Naive thymus-derived CD4-positive, alpha-beta T cell (primary cell): ENCODE measurements at regions not wholly inside any gene's neighbourhood (a gene's known extent, or its start where the extent isn't known, plus 50 kb on each side); places are given as distances from the start of the nearest gene placed in this dataset.

Source experiments
- ATAC-seq: fragments of 150-1000 bp; cut with Tn5 transposase; 2 replicates; pipeline ENCODE4 v1.10.0; 2021; ENCODE audit warnings: mild to moderate bottlenecking, moderate library complexity
- CTCF ChIA-PET: fragments of 350-600 bp; sonication (Branson Sonifier 250); formaldehyde crosslinking; loops from one replicate; lab custom pipeline; 2021; ENCODE audit warnings: antibody characterized with exemption; lab: Charles Lee
- POLR2A ChIA-PET: fragments of 350-600 bp; sonication (Branson Sonifier 250); formaldehyde crosslinking; loops from one replicate; lab custom pipeline; 2021; ENCODE audit warnings: antibody characterized with exemption, inconsistent platforms; lab: Charles Lee
- DNase-seq, 9 donors: peaks; one replicate each; pipeline versions ENCODE4 v3.0.0 to v3.0.0-alpha.2; 2020 to 2022; ENCODE audit warnings: mixed read lengths in 1 of 9
- H3K27ac ChIP-seq: one replicate; pipeline ENCODE4 v1.7.0; 2013; ENCODE audit warnings: mild to moderate bottlenecking, low read depth, low read length, moderate library complexity
- H3K27me3 ChIP-seq, 2 donors: one replicate each; pipeline ENCODE4 v1.7.0; 2013; ENCODE audit warnings: low read length in 2 of 2, mild to moderate bottlenecking in 2 of 2, moderate library complexity in 2 of 2; ENCODE audit not compliant: control insufficient read depth in 2 of 2, insufficient read depth in 2 of 2
- H3K36me3 ChIP-seq, 3 experiments: 1 replicate in 2 of 3; 2 replicates in 1 of 3; pipeline ENCODE4 v1.7.0; 2013; ENCODE audit warnings: low read length in 3 of 3, mild to moderate bottlenecking in 3 of 3, moderate library complexity in 1 of 3; ENCODE audit not compliant: insufficient read depth in 3 of 3, control insufficient read depth in 2 of 3
- H3K4me1 ChIP-seq, 2 donors: one replicate each; pipeline ENCODE4 v1.7.0; 2013; ENCODE audit warnings: low read length in 2 of 2, mild to moderate bottlenecking in 2 of 2, moderate library complexity in 1 of 2; ENCODE audit not compliant: control insufficient read depth in 2 of 2, insufficient read depth in 2 of 2
- H3K4me3 ChIP-seq: 2 replicates; pipeline ENCODE4 v1.7.0; 2013; ENCODE audit warnings: mild to moderate bottlenecking, low read length
- H3K9me3 ChIP-seq, 3 experiments: 1 replicate in 2 of 3; 2 replicates in 1 of 3; pipeline ENCODE4 v1.7.0; 2013; ENCODE audit warnings: low read length in 3 of 3; ENCODE audit not compliant: control insufficient read depth in 2 of 3
- H3K27ac Mint-ChIP-seq, 9 donors: one replicate each; pipeline ENCODE4 v1.8.0; 2020 to 2022; ENCODE audit warnings: mixed read lengths in 9 of 9, mild to moderate bottlenecking in 8 of 9, moderate library complexity in 5 of 9, inconsistent platforms in 2 of 9
- H3K27me3 Mint-ChIP-seq, 5 donors: one replicate each; pipeline ENCODE4 v1.8.0; 2021 to 2022; ENCODE audit warnings: mixed read lengths in 5 of 5, mild to moderate bottlenecking in 1 of 5
- H3K36me3 Mint-ChIP-seq, 5 donors: one replicate each; pipeline ENCODE4 v1.8.0; 2020 to 2022; ENCODE audit warnings: mixed read lengths in 5 of 5, mild to moderate bottlenecking in 3 of 5, inconsistent platforms in 1 of 5
- H3K4me1 Mint-ChIP-seq, 7 donors: one replicate each; pipeline ENCODE4 v1.8.0; 2020 to 2022; ENCODE audit warnings: mixed read lengths in 7 of 7, mild to moderate bottlenecking in 3 of 7, inconsistent platforms in 1 of 7
- H3K4me3 Mint-ChIP-seq, 10 donors: one replicate each; pipeline ENCODE4 v1.8.0; 2020 to 2022; ENCODE audit warnings: mild to moderate bottlenecking in 10 of 10, mixed read lengths in 10 of 10, moderate library complexity in 6 of 10, inconsistent platforms in 2 of 10
- H3K9me3 Mint-ChIP-seq, 11 donors: one replicate each; pipeline ENCODE4 v1.8.0; 2020 to 2022; ENCODE audit warnings: mixed read lengths in 11 of 11, mild to moderate bottlenecking in 4 of 11, inconsistent platforms in 1 of 11, moderate library complexity in 1 of 11
- intact Hi-C, 2 donors: fragments of 100-400 bp; cut with micrococcal nuclease; formaldehyde crosslinking; loops; one replicate each; pipeline ENCODE4 v1.15.1; 2023

DNA sequence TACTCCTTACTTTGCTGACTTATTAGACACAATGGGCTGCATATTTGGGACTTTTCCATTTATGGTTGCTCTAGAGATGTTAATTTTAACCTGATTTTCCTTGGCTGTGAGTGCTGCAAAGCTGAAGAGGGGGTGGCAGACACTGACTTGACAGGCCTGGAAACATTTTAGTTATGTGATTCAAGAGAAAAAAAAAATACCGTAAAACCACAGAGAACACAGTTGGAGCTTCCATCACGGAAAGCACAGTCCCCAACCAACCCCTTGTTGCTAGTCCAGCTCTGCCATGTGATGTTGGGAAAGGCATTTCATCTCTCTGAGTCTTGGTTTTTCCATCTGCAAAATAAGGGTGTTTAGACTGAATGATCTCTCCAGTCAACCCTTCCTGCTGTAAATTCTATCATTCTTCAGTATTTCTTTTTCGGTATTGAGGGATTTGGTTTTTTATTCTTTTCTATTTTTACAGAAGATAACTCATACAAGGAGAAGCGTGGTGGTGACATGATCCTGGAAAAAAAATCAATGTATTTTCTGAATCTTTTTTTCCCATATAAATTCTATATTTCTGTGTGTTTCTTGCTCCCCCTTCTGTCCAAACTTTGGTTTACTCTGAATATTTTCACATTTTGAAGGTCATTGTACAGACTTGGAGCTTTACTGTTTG lies 246.1 kb downstream of the REEP3 start:
- Histone ChIP-seq H3K27ac (no peak overlapping the region), H3K36me3 (no peaks in the 10 kb centered on the region), H3K9me3 (no peaks in the 10 kb centered on the region), H3K27me3 (no peaks in the 10 kb centered on the region), H3K4me1 (no peaks in the 10 kb centered on the region), H3K4me3 (no peak overlapping the region)
- H3K4me1 Mint-ChIP-seq = no peaks in the 10 kb centered on the region
- ATAC-seq (no peak), DNase-seq (no peak)
- H3K27ac Mint-ChIP-seq = no peak overlapping the region
- intact Hi-C loops = loop anchor here in 1 of 2 donors (2.0 kb wide), 1 partner anchor 600 kb away; no protein-coding TSS in a partner anchor
- H3K36me3 Mint-ChIP-seq = no peaks in the 10 kb centered on the region
- no peak overlapping the region for H3K4me3 Mint-ChIP-seq
- CTCF ChIA-PET = interaction anchor here (0.6 to 0.9 kb wide), 2 partner anchors 46 to 588 kb away, joined by 3 read pairs; no protein-coding TSS in a partner anchor
- no peaks in the 10 kb centered on the region for H3K9me3 Mint-ChIP-seq
- H3K27me3 Mint-ChIP-seq = peaks cover 0 to 19% (median 0%) of the 10 kb centered on the region in 5 donors
- POLR2A ChIA-PET = no interaction called here

GRCh38 chr10:63769367-63769766 lies 248.2 kb downstream of the REEP3 start:
- no peak for ATAC-seq
- Histone ChIP-seq H3K4me1 (no peaks in the 10 kb centered on the region), H3K9me3 (no peaks in the 10 kb centered on the region), H3K27ac (no peak overlapping the region), H3K36me3 (no peaks in the 10 kb centered on the region), H3K27me3 (no peaks in the 10 kb centered on the region), H3K4me3 (no peak overlapping the region)
- H3K9me3 Mint-ChIP-seq = no peaks in the 10 kb centered on the region
- ChIA-PET POLR2A (no interaction called here), CTCF (no interaction called here)
- peaks cover 0 to 30% (median 0%) of the 10 kb centered on the region in 5 donors for H3K27me3 Mint-ChIP-seq
- no peak for DNase-seq
- no peaks in the 10 kb centered on the region for H3K36me3 Mint-ChIP-seq
- no peak overlapping the region for H3K27ac Mint-ChIP-seq
- intact Hi-C loops = no loop called here
- no peak overlapping the region for H3K4me3 Mint-ChIP-seq
- H3K4me1 Mint-ChIP-seq = no peaks in the 10 kb centered on the region

DNA sequence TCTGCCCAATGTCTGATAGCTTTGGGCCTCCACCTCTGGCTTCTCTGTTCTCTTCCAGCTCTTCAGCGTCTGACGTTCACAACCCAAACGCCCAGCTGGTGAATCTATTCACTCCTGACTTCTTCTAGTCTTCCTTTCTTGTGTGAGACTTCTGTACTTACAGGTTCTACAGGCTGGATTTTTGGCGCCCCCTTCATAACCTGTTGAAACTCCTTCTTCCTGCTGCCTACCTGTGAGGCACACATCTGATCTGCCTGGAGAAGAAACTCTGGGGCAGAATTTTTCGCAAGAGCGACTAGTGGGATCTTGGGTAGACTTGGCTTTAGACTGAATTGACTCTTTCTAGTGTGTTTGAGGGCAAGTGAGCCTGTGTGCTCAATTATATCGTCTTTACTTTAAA lies 249.3 kb downstream of the REEP3 start:
- Mint-ChIP-seq H3K9me3 (no peaks in the 10 kb centered on the region), H3K27me3 (peaks cover 0 to 30% (median 0%) of the 10 kb centered on the region in 5 donors), H3K4me3 (no peak overlapping the region), H3K36me3 (no peaks in the 10 kb centered on the region), H3K27ac (no peak overlapping the region), H3K4me1 (no peaks in the 10 kb centered on the region)
- Histone ChIP-seq H3K4me1 (no peaks in the 10 kb centered on the region), H3K27me3 (no peaks in the 10 kb centered on the region), H3K4me3 (no peak overlapping the region), H3K27ac (no peak overlapping the region), H3K36me3 (no peaks in the 10 kb centered on the region), H3K9me3 (no peaks in the 10 kb centered on the region)
- DNase-seq = no peak
- ChIA-PET POLR2A (no interaction called here), CTCF (no interaction called here)
- no peak for ATAC-seq
- intact Hi-C loops = no loop called here

DNA sequence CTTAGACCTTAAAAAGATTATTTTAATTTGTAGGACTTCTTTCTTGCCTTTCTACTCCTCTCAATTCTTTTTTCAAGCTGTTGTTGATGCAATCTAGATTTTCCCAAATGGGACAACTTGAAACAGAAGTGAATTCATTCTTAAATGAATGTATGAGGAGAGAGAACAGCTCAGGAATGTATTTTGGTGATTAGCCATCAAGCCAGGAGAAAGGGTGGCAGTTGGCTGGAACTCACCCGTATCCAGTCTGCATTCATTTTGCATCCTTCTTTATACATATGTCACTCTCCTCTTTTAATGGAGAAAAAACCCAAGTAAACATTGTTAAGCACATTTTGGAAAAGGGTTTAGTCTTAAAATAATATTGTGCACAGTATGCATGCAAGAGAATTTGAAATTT lies 251.3 kb downstream of the REEP3 start:
- peaks cover 0 to 23% (median 10%) of the 10 kb centered on the region in 5 donors for H3K27me3 Mint-ChIP-seq
- DNase-seq (no peak), ATAC-seq (no peak)
- POLR2A ChIA-PET = no interaction called here
- Histone ChIP-seq H3K9me3 (no peaks in the 10 kb centered on the region), H3K4me1 (no peaks in the 10 kb centered on the region), H3K27ac (no peak overlapping the region), H3K36me3 (no peaks in the 10 kb centered on the region), H3K4me3 (no peak overlapping the region), H3K27me3 (no peaks in the 10 kb centered on the region)
- intact Hi-C loops = no loop called here
- CTCF ChIA-PET = no interaction called here
- no peak overlapping the region for H3K27ac Mint-ChIP-seq
- H3K4me1 Mint-ChIP-seq = no peaks in the 10 kb centered on the region
- H3K36me3 Mint-ChIP-seq = no peaks in the 10 kb centered on the region
- no peaks in the 10 kb centered on the region for H3K9me3 Mint-ChIP-seq
- no peak overlapping the region for H3K4me3 Mint-ChIP-seq

DNA sequence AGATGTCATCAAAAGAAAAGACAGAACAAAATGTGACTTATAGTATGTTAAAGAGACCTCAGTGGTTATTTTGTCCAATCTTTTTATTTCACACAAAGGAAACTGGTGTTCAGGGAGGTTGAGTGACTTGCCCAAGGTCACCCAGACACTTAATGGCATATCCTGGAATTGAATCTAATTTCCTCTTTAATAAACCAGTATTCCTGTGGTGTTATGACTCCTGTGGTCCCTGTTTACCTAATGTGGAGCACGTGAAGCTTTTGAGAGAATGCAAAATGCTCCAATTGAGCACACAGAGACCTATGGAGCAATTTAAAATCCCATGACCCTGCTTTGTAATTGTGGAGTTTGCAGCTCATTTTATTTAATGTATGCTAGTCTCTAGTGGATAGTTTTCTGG lies 251.9 kb downstream of the REEP3 start:
- Histone ChIP-seq H3K27me3 (no peaks in the 10 kb centered on the region), H3K4me3 (no peak overlapping the region), H3K27ac (no peak overlapping the region), H3K4me1 (no peaks in the 10 kb centered on the region), H3K36me3 (no peaks in the 10 kb centered on the region), H3K9me3 (no peaks in the 10 kb centered on the region)
- H3K9me3 Mint-ChIP-seq = no peaks in the 10 kb centered on the region
- DNase-seq = no peak
- no peaks in the 10 kb centered on the region for H3K36me3 Mint-ChIP-seq
- peaks cover 0 to 23% (median 10%) of the 10 kb centered on the region in 5 donors for H3K27me3 Mint-ChIP-seq
- H3K4me1 Mint-ChIP-seq = no peaks in the 10 kb centered on the region
- intact Hi-C loops = no loop called here
- CTCF ChIA-PET = no interaction called here
- H3K27ac Mint-ChIP-seq = no peak overlapping the region
- POLR2A ChIA-PET = no interaction called here
- H3K4me3 Mint-ChIP-seq = no peak overlapping the region
- ATAC-seq = no peak

DNA sequence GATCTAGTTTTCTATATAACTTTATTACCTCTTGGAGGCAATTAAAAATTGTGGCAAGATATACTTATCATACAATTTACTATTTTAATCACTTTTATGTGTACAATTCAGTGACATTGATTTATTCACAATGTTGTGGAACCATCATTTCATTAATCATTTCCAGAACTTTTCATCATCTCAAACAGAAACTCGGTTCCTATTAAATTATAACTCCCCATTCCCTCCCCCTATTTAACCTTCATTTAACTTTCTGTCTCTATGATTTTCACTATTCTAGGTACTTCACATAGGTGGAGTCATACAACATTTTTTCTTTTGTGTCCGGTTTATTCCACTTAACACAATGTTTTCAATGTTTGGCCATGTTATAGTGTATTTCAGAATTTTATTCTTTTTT lies 252.8 kb downstream of the REEP3 start:
- CTCF ChIA-PET = interaction anchor here (0.7 kb wide), 1 partner anchor 609 kb away, joined by 3 read pairs; no protein-coding TSS in a partner anchor
- Mint-ChIP-seq H3K4me1 (no peaks in the 10 kb centered on the region), H3K9me3 (peaks cover 0 to 4% (median 0%) of the 10 kb centered on the region in 11 donors), H3K36me3 (no peaks in the 10 kb centered on the region), H3K27ac (no peak overlapping the region), H3K4me3 (no peak overlapping the region), H3K27me3 (peaks cover 4 to 23% (median 10%) of the 10 kb centered on the region in 5 donors)
- no peak overlapping the region for H3K27ac ChIP-seq
- no peaks in the 10 kb centered on the region for H3K9me3 ChIP-seq
- H3K4me3 ChIP-seq = no peak overlapping the region
- ATAC-seq (no peak), DNase-seq (no peak)
- no peaks in the 10 kb centered on the region for H3K36me3 ChIP-seq
- H3K27me3 ChIP-seq = no peaks in the 10 kb centered on the region
- no peaks in the 10 kb centered on the region for H3K4me1 ChIP-seq
- intact Hi-C loops = no loop called here
- POLR2A ChIA-PET = no interaction called here

DNA sequence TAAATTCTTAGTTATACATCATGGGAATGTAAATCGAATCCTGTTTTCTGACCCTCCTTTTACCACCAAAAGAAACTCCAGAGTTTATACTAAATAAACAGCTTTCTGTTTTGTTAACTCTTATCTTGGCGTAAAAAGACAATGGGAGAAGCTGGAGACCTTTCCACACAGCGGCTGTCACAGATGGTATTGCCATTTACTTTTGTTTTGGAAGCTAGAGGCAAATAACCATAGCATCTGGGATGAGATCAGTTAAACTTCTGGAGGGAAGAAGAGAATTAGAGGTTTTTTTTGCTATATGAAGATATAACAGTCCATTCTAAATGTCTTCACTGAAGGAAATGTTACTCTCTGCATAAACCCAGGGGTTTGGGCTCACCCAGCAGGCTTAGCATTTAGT lies 258.9 kb downstream of the REEP3 start:
- ATAC-seq = no peak
- H3K4me3 Mint-ChIP-seq = no peak overlapping the region
- Histone ChIP-seq H3K27ac (no peak overlapping the region), H3K36me3 (no peaks in the 10 kb centered on the region), H3K4me1 (no peaks in the 10 kb centered on the region), H3K4me3 (no peak overlapping the region), H3K27me3 (no peaks in the 10 kb centered on the region), H3K9me3 (no peaks in the 10 kb centered on the region)
- peaks cover 0 to 37% (median 28%) of the 10 kb centered on the region in 5 donors for H3K27me3 Mint-ChIP-seq
- no peaks in the 10 kb centered on the region for H3K4me1 Mint-ChIP-seq
- CTCF ChIA-PET = no interaction called here
- peaks cover 0 to 4% (median 0%) of the 10 kb centered on the region in 11 donors for H3K9me3 Mint-ChIP-seq
- no peak for DNase-seq
- POLR2A ChIA-PET = no interaction called here
- no peak overlapping the region for H3K27ac Mint-ChIP-seq
- intact Hi-C loops = no loop called here
- no peaks in the 10 kb centered on the region for H3K36me3 Mint-ChIP-seq
